Stimulated activated CD4-positive, alpha-beta T cell treated with anti-CD3 and anti-CD28 coated beads, Interleukin-15, amount 100 ng/mL, for 24 hours (primary cell): ENCODE measurements at regions not wholly inside any gene's neighbourhood (a gene's known extent, or its start where the extent isn't known, plus 50 kb on each side); places are given as distances from the start of the nearest gene placed in this dataset.
"Not testable (repeated sequence)": the region's sequence is repeated elsewhere in the genome, so short reads cannot be mapped to it uniquely, and the experiment has no call there.

Source experiments
- DNase-seq: peaks from one replicate; pipeline ENCODE4 v3.0.0-alpha.2; 2020

GRCh38 chr6:155795173-155795796, 339.6 kb upstream of the NOX3 start:
- DNase-seq, result no peak

DNA sequence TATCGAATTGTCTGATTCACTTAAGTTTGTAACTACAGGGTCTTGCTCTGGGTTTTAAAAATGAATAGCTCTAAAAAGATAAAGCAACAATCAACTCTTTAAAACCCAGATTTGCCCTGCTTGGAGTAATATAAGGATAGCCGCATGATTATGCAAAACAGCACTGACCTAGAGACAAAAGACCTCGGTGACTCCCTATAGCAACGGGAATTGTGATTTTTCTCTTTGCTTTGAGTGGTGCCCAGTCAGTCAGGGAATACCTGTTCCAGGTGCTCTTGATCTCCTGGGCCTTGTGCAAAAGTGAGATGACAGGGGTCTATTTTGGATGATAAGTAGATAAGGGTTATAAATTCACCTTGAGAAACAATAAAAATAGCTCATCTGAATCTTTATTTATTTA, 336.3 kb upstream of the NOX3 start:
- no peak for DNase-seq

DNA sequence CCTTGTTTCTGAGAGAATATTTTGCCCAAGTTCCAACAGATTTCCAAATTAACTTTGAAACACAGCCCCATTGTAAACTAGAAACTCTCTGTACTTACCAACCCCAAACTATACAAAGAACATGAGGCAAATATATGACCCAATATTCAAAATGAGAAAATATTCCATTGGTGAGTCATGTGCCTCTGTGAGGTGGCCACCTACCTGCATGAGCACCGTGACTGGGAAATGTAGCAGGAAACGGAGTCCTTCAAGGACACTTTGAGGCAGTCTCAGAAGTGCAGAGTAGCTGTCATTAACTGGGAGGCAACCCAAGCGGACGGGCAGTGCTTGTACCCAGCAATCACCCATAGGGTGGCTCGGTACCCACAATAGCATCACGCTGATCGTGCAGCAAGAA, 335.5 kb upstream of the NOX3 start:
- no peak for DNase-seq

GRCh38 chr6:155787168-155787567, 331.5 kb upstream of the NOX3 start:
- DNase-seq, result no peak

DNA sequence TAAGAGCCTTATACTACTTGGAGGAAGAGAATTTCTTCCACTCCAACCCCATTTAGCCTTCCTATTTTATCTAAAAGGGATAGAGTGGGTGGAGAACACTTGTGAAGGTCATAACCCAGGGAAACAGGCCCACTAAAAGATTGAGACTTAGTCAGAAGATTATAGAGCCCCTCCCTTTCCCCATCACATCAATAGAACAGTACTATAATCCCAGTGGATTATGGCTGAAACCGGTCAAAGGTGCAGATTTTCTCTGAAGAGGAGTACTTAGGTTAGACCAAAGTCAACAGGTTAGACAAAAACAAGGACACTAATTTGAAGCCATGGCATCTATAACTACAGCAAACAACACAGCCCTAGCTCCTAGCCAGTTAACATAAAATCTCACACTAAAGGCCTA, 330.9 kb upstream of the NOX3 start:
- no peak for DNase-seq

- DNase-seq, result no peak
These were observed 327.3 kb upstream of the NOX3 start for GRCh38 chr6:155782739-155783459.

DNA sequence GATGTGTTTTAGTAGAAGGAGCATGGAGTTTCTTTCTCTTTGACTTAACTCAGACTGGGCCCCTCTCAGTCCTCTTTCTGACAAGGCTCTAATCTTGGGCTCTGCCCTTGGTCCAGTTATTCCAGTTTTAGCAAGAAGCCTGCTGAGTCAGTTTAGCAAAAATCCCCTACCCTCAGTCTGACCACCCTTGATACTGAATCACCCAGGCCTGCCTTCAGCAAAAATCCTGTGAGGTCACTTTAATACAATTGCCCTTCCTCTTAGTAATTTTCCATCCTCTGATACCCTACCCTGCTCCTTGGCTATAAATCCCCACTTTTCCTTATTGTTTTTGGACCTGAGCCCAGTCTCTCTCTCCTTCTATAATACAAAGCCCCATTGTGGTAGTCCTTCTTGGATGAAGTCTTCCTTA, 326.7 kb upstream of the NOX3 start:
- no peak for DNase-seq

- DNase-seq, result no peak
These were observed 323.8 kb upstream of the NOX3 start for GRCh38 chr6:155779456-155779855.

DNA sequence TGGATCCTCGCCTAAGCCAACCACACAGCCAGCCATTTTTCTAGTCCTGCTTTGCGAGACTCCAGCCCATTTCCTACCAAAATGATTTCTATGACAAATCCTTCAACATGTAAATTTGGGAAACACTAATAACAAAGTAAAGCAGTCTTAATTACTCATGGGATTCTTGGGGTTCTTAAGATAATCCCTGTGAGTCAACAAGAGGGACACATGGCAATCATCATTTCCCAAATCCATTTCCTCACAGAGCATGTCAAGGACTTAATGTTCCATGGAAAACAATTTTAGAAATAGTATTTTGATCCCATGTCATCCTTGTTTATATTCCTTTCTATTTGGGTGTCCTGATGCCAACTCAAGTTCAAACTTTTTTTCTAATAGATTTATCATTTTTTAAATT, 322.7 kb upstream of the NOX3 start:
- DNase-seq, result no peak

DNA sequence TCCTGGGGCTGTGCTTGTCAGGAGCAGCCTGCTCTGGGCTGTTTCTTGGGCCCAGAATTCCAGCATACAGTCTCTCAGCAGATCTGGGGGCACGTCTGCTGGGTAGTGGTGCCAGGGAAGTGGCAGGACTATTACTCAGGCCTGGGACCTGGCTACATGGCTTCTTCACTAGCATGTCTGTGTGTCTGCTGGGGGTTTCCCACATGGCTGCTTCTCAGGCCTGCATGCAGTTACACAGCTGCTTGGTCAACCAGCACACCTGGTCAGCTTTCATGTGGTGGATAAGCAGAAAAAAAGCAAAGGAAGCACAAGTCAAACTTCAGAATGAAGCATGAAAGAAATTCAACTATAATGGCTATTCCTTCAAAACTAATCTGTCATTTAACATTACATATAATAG, 316.2 kb upstream of the NOX3 start:
- DNase-seq, result no peak

DNA sequence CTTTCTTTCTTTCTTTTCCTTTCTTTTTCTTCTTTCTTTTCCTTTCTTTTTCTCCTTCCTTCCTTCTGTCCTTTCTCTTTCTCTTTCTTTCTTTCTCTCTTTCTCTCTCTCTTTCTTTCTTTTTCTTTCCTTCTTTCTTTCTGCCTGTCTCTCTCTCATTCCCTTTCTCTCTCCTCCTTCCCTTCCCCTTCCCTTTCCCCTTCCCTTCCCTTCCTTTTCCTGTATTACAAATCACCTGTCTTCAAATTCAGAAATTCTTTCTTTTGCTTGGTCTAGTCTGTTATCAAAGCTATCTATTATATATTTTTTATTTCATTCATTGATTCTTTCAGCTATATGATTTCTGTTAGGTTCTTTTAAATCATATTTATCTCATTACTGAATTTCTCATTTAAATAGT, 315.2 kb upstream of the NOX3 start:
- no peak for DNase-seq

- DNase-seq, result no peak
These were observed 314.7 kb upstream of the NOX3 start for GRCh38 chr6:155770313-155770712.

GRCh38 chr6:155765275-155766194, 309.9 kb upstream of the NOX3 start:
- no peak for DNase-seq

GRCh38 chr6:155762649-155763048, 307.0 kb upstream of the NOX3 start:
- no peak for DNase-seq

DNA sequence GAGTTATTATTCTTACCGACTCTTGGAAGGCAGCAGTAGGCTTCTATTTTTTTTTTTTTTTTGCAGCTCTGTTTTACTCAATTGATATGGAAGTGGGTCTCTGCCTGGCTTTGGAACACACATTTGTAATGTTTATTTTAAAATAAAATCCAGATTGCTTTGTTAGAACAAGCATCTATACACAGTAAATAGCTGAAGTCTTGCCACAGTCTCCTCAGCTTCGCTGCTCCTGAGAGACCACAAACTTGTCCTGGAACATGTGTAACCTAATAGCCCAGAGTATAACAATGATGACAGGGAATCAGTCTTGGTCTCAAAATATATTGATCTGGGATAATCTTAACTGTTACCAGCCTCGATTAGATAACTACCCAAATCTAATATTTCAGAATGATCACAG, 299.8 kb upstream of the NOX3 start:
- no peak for DNase-seq

DNA sequence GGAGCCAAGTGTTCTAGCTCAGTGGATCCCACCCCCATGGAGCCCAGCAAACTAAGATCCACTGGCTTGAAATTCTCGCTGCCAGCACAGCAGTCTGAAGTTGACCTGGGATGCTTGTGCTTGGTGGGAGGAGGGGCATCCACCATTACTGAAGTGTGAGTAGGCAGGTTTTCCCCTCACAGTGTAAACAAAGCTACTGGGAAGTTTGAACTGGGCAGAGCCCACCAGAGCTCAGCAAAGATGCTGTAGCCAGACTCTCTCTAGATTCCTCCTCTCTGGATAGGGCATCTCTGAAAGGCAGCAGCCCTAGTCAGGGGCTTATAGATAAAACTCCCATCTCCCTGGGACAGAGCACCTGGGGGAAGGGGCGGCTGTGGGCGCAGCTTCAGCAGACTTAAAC, 293.1 kb upstream of the NOX3 start:
- DNase-seq, result not testable (repeated sequence)

- no peak for DNase-seq
These were observed 291.9 kb upstream of the NOX3 start for GRCh38 chr6:155747491-155747890.

- DNase-seq, result no peak
These were observed 285.3 kb upstream of the NOX3 start for GRCh38 chr6:155740781-155741399.

- DNase-seq, result no peak
These were observed 283.0 kb upstream of the NOX3 start for GRCh38 chr6:155738602-155739105.

DNA sequence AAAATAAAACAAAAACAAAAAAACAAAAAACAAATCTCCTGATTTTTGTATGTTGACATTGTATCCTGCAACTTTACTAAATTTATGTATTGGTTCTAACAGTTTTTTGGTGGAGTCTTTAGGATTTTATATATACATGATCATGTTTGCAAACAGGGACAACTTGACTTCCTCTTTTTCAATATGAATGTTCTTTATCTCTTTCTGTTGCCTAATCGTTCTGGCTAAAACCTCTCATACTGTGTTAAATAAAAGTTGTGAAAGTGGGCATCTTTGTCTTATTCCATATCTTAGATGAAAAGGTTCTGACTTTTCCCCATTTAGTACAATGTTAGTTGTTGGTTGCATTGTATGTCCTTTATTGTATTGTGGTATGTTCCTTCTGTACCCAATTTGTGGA, 261.7 kb upstream of the NOX3 start:
- DNase-seq, result no peak

GRCh38 chr6:155710704-155711103, 255.1 kb upstream of the NOX3 start:
- no peak for DNase-seq

DNA sequence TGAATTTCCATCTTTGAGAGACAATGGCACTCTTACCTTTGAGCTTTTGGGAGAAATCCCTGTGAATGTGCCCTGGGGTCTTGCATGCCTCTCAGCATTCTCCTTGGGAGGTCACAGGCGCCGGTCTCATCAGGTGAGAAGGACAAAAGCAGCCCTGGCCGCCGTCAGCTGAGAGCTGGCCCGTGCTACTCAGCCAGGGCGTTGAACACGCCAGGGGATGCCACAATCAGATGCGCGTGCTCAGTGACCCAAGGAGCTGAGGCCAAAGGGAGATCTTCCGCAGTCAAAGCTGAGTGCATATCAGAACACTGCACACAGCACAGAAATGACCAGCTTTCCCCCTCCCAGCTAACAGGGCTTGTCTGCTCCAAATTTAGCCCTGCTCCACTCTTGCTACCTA, 253.6 kb upstream of the NOX3 start:
- DNase-seq, result no peak

- peak; percentile 20 for DNase-seq
These were observed 252.5 kb upstream of the NOX3 start for GRCh38 chr6:155708100-155708499.
